Raji (cell line): ENCODE measurements at regions not wholly inside any gene's neighbourhood (a gene's known extent, or its start where the extent isn't known, plus 50 kb on each side); places are given as distances from the start of the nearest gene placed in this dataset.

Source experiments
- POLR2A ChIP-seq: IDR thresholded peaks from 2 replicates; pipeline ENCODE4 v1.6.1; 2011; ENCODE audit warnings: low read depth, low read length, control low read depth; ENCODE audit not compliant: insufficient read depth

GRCh38 chr9:129349665-129349947 is 171.5 kb upstream of the IER5L start:
- TF ChIP-seq POLR2A, result no peak

GRCh38 chr9:129348890-129349664 is 171.0 kb upstream of the IER5L start:
- no peak for TF ChIP-seq POLR2A

- TF ChIP-seq POLR2A, result no peak
Measured at GRCh38 chr9:129347316-129348120, 169.5 kb upstream of the IER5L start.

- no peak for TF ChIP-seq POLR2A
Measured at GRCh38 chr9:129346046-129346445, 168.0 kb upstream of the IER5L start.

GRCh38 chr9:129344641-129345495 is 166.8 kb upstream of the IER5L start:
- TF ChIP-seq POLR2A, result no peak

- no peak for TF ChIP-seq POLR2A
Measured at GRCh38 chr9:129343424-129344375, 165.6 kb upstream of the IER5L start.

- no peak for TF ChIP-seq POLR2A
Measured at GRCh38 chr9:129342591-129343423, 164.7 kb upstream of the IER5L start.

- TF ChIP-seq POLR2A, result no peak
Measured at GRCh38 chr9:129341987-129342348, 163.9 kb upstream of the IER5L start.

GRCh38 chr9:129341171-129341986 is 163.3 kb upstream of the IER5L start:
- no peak for TF ChIP-seq POLR2A

GRCh38 chr9:129340427-129341170 is 162.5 kb upstream of the IER5L start:
- no peak for TF ChIP-seq POLR2A

- no peak for TF ChIP-seq POLR2A
Measured at GRCh38 chr9:129339539-129340157, 161.6 kb upstream of the IER5L start.
